Omental fat pad (tissue), 3 donors: ENCODE measurements at regions not wholly inside any gene's neighbourhood (a gene's known extent, or its start where the extent isn't known, plus 50 kb on each side); places are given as distances from the start of the nearest gene placed in this dataset.
"Not testable (repeated sequence)": the region's sequence is repeated elsewhere in the genome, so short reads cannot be mapped to it uniquely, and the experiment has no call there.

Source experiments
- ATAC-seq: fragments of 150-250 bp; one replicate; pipeline ENCODE4 v1.9.1; 2016; ENCODE audit warnings: mild to moderate bottlenecking, moderate library complexity; ENCODE audit not compliant: low FRiP score
- DNase-seq: peaks from one replicate; pipeline ENCODE4 v3.0.0-alpha.2; 2019; ENCODE audit warnings: low spot score
- CTCF ChIP-seq, 3 donors: fragments of 450-650 bp; IDR thresholded peaks; one replicate each; pipeline ENCODE4 v1.5.1; 2016 to 2017; ENCODE audit warnings: antibody characterized with exemption in 3 of 3, mild to moderate bottlenecking in 3 of 3, moderate library complexity in 2 of 3

GRCh38 chr13:107941345-107942029 lies 273.8 kb downstream of the LIG4 start:
- no peak for DNase-seq
- TF ChIP-seq CTCF (IDR thresholded peaks at IDR 0.05): no peak
- ATAC-seq: no peak

DNA sequence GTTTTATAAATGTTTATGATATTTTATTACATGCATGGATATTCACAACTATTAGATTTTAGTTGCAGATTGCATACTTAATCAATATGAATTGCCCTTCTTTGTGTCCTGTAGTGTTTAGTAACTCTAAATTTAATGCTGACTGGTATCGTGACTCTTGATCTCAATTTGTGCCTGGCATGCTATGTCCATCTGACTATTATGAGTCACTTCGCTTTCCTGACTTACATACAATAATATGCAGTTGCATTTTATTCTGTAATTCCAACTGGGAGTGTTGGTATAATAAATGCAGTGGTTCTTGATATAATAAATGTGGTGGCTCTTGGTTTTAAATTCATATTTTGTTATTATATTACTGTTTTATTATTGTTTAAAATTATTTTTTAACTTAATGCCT lies 277.5 kb downstream of the LIG4 start:
- no peak for TF ChIP-seq CTCF (IDR thresholded peaks at IDR 0.05)
- ATAC-seq (no peak), DNase-seq (no peak)

DNA sequence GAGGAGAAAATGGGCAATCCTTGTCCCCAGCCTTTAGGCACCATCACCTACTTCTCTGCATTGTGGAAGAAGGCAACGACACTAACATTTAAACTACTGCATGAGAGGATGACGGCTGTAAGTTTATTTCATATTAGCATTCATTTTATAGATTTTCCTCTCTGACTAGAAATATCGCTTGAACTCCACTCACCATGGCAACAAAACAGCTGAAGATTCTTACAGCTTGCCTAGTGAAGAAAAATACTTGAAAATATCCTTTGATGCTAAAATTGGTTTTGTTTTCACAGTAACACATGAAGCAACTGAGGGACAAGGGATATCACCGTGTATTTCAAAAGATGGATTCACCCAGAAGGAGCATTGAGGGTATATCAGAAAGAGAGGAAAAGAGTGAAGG lies 284.3 kb downstream of the LIG4 start:
- ATAC-seq (no peak), DNase-seq (no peak)
- no peak for TF ChIP-seq CTCF (IDR thresholded peaks at IDR 0.05)

DNA sequence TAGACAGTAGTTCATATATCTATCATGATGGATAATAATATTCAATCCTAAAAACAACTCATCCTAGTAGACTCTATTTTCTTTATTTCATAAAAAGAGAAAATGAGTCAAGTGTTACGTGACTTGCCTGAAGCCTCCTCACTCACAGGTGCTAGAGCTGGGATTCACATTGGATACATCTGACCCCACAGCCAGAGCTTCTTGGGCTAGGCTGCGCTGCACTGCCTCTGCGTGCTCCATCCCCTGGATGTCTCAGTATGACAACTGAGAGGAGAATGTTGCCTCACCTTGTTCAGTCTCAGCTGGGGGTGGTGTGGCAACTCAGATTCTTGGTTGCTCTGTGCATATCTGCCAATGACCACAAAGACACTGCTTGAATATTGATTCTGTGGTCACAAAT lies 286.6 kb downstream of the LIG4 start:
- TF ChIP-seq CTCF (IDR thresholded peaks at IDR 0.05): no peak
- DNase-seq (no peak), ATAC-seq (no peak)

DNA sequence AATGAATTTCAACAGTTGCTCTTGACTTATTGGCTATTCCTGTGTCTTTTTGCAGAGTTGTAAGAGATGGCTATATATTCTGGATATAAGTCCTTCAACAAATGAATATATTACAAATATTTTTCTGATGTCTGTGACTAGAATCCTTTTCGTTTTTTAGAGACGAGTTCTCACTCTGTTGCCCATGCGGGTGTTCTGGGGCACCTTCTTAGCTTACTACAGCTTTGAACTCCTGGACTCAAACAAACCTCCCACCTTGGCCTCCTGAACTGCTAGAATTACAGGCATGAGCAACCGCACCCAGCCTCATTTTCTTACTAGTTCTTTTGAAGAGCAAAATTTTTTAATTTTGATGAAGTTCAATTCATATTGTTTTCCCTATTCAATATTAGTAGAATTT lies 287.8 kb downstream of the LIG4 start:
- no peak for ATAC-seq
- no peak for TF ChIP-seq CTCF (IDR thresholded peaks at IDR 0.05)
- DNase-seq: no peak

DNA sequence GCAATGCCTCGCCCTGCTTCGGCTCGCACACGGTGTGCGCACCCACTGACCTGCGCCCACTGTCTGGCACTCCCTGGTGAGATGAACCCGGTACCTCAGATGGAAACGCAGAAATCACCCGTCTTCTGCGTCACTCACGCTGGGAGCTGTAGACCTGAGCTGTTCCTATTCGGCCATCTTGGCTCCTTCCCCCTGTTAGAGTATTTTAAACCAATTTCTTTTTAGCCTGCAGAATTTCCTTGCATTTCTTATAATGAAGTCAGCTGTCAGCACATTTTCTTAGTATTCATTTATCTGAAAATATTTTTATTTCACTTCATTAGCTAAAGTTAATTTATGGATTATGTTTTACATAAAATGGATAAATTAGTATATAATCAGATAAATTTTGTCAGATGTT lies 288.8 kb downstream of the LIG4 start:
- not testable (repeated sequence) for DNase-seq, ATAC-seq

DNA sequence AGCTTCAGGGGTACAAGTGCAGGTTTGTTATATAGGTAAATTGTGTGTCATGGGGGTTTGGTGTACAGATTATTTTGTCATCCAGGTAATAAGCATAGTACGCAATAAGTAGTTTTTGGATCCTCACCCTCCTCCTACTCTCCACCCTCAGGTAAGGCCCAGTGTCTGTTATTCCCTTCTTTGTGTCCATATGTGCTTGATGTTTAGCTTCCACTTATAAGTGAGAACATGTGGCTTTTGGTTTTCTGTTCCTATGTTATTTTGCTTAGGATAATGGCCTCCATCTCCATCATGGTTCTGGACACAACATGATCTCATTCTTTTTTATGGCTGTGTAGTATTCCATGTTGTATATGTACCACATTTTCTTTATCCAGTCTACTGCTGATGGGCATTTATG lies 298.4 kb downstream of the LIG4 start:
- not testable (repeated sequence) for ATAC-seq

GRCh38 chr13:107912745-107913144 lies 302.6 kb downstream of the LIG4 start:
- no peak for TF ChIP-seq CTCF (IDR thresholded peaks at IDR 0.05)
- DNase-seq (no peak), ATAC-seq (no peak)

More for the DNA sequence above, 298.4 kb downstream of the LIG4 start:
- not testable (repeated sequence) for DNase-seq
